ENCODE measurements at regions not wholly inside any gene's neighbourhood (a gene's known extent, or its start where the extent isn't known, plus 50 kb on each side); places are given as distances from the start of the nearest gene placed in this dataset.

GRCh38 chr6:104095661-104096416 lies 763.9 kb downstream of the HACE1 start:
- DNase-seq: no peak

GRCh38 chr6:104087765-104088164 lies 772.0 kb downstream of the HACE1 start:
- no peak for DNase-seq

- no peak for DNase-seq
Observed at GRCh38 chr6:104068281-104068680, 791.4 kb downstream of the HACE1 start.

GRCh38 chr6:104064876-104065275 lies 794.8 kb downstream of the HACE1 start:
- DNase-seq: no peak

GRCh38 chr6:104050455-104050854 lies 809.3 kb downstream of the HACE1 start:
- DNase-seq: no peak

GRCh38 chr6:104046426-104046825 lies 813.3 kb downstream of the HACE1 start:
- DNase-seq: no peak

- DNase-seq: no peak
Observed at GRCh38 chr6:104031346-104031745, 828.4 kb downstream of the HACE1 start.

GRCh38 chr6:104022126-104022525 lies 837.6 kb downstream of the HACE1 start:
- DNase-seq: no peak

- no peak for DNase-seq
Observed at GRCh38 chr6:104019075-104019753, 840.5 kb downstream of the HACE1 start.

GRCh38 chr6:104017410-104018381 lies 842.0 kb downstream of the HACE1 start:
- no peak for DNase-seq

GRCh38 chr6:104014163-104014959 lies 845.4 kb downstream of the HACE1 start:
- no peak for DNase-seq

GRCh38 chr6:104013312-104013971 lies 846.3 kb downstream of the HACE1 start:
- DNase-seq: no peak

GRCh38 chr6:104010897-104011296 lies 848.8 kb downstream of the HACE1 start:
- no peak for DNase-seq

GRCh38 chr6:104003803-104004516 lies 855.8 kb downstream of the HACE1 start:
- DNase-seq: no peak

- DNase-seq: no peak
Observed at GRCh38 chr6:103995571-103995970, 864.1 kb downstream of the HACE1 start.

GRCh38 chr6:103983860-103984259 lies 875.9 kb downstream of the HACE1 start:
- no peak for DNase-seq

- no peak for DNase-seq
Observed at GRCh38 chr6:103983011-103983410, 876.7 kb downstream of the HACE1 start.

GRCh38 chr6:103982574-103982973 lies 877.1 kb downstream of the HACE1 start:
- DNase-seq: no peak

- no peak for DNase-seq
Observed at GRCh38 chr6:103979308-103979707, 880.4 kb downstream of the HACE1 start.

GRCh38 chr6:103937389-103937788 lies 922.3 kb downstream of the HACE1 start:
- DNase-seq: no peak
